Endodermal cell (in vitro differentiated cells): ENCODE measurements at regions not wholly inside any gene's neighbourhood (a gene's known extent, or its start where the extent isn't known, plus 50 kb on each side); places are given as distances from the start of the nearest gene placed in this dataset.
"Not testable (repeated sequence)": the region's sequence is repeated elsewhere in the genome, so short reads cannot be mapped to it uniquely, and the experiment has no call there.

Experiments used
- DNase-seq: peaks from one replicate; pipeline ENCODE4 v3.0.0-alpha.2; 2017
- H3K27ac ChIP-seq: 2 replicates; pipeline ENCODE4 v1.5.1; 2013; ENCODE audit warnings: mild to moderate bottlenecking, low read depth, low read length, moderate library complexity
- H3K27me3 ChIP-seq: 2 replicates; pipeline ENCODE4 v1.6.1; 2013; ENCODE audit warnings: mild to moderate bottlenecking, low read length, moderate library complexity; ENCODE audit not compliant: insufficient read depth, control insufficient read depth, poor library complexity, severe bottlenecking
- H3K36me3 ChIP-seq: 2 replicates; pipeline ENCODE4 v1.7.0; 2013; ENCODE audit warnings: mild to moderate bottlenecking, low read length, moderate library complexity; ENCODE audit not compliant: control insufficient read depth, insufficient read depth
- H3K4me1 ChIP-seq: one replicate; pipeline ENCODE4 v1.7.0; 2013; ENCODE audit warnings: low read length; ENCODE audit not compliant: control insufficient read depth, insufficient read depth
- H3K4me3 ChIP-seq: 2 replicates; pipeline ENCODE4 v1.5.1; 2013; ENCODE audit warnings: mild to moderate bottlenecking, low read length, moderate library complexity
- H3K9ac ChIP-seq: 2 replicates; pipeline ENCODE4 v1.6.1; 2013; ENCODE audit warnings: mild to moderate bottlenecking, low read length, moderate library complexity; ENCODE audit not compliant: poor library complexity, severe bottlenecking; ENCODE audit errors: extremely low read depth
- H3K9me3 ChIP-seq: 2 replicates; pipeline ENCODE4 v1.6.1; 2013; ENCODE audit warnings: mild to moderate bottlenecking, low read length, moderate library complexity; ENCODE audit not compliant: control insufficient read depth
- H3K27ac Mint-ChIP-seq: 2 replicates; pipeline ENCODE4 v1.8.0; 2020; ENCODE audit warnings: mixed read lengths
- H3K27me3 Mint-ChIP-seq: 2 replicates; pipeline ENCODE4 v1.8.0; 2021; ENCODE audit warnings: mild to moderate bottlenecking, mixed read lengths; ENCODE audit not compliant: insufficient read depth
- H3K36me3 Mint-ChIP-seq: 2 replicates; pipeline ENCODE4 v1.8.0; 2020; ENCODE audit warnings: low read depth, mixed read lengths
- H3K4me1 Mint-ChIP-seq: 2 replicates; pipeline ENCODE4 v1.8.0; 2020; ENCODE audit warnings: mixed read lengths
- H3K4me3 Mint-ChIP-seq: 2 replicates; pipeline ENCODE4 v1.8.0; 2020; ENCODE audit warnings: mild to moderate bottlenecking, moderate library complexity, mixed read lengths
- H3K9me3 Mint-ChIP-seq: 2 replicates; pipeline ENCODE4 v1.8.0; 2020; ENCODE audit warnings: mild to moderate bottlenecking, mixed read lengths
- WGBS, 2 experiments: methylation state at CpG; one replicate each; pipeline versions ENCODE4 v1.1.5 to v1.1.7; 2013; ENCODE audit warnings: missing lambda C conversion rate in 2 of 2, mixed read lengths in 1 of 2; ENCODE audit not compliant: insufficient coverage in 1 of 2, insufficient read length in 1 of 2; 5-methylcytosine and 5-hydroxymethylcytosine counted together
- TF ChIP-seq, protein P1 (sequence below): fragments of 200-600 bp; sonication (generic); conservative IDR thresholded peaks from 2 replicates; pipeline ENCODE4 v1.5.0; 2021; ENCODE audit warnings: antibody characterized with exemption, mild to moderate bottlenecking

DNA sequence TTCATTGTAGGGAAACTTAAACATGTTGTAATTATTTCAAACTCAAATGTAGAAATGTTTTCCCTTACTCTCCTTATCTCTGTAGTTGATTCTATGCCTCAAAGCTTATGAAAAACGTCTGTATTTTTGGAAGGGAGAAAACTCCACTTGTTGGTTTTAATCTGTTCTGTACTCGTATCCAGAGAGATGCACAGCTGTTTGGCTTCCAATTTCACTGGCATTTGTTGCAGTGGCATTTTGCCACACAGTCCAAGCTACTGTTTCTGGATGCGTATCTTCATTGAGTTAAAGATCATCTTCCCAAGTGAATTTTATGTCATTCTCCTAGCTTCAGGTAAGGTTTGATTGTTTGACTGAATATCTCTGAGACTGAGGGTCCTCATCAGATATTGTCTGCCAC lies 481.4 kb downstream of the TRHDE start:
- H3K27me3 Mint-ChIP-seq = no peaks in the 10 kb centered on the region
- Histone ChIP-seq H3K4me3 (no peak overlapping the region), H3K27ac (no peak overlapping the region), H3K9me3 (peaks cover 37% of the 10 kb centered on the region), H3K4me1 (no peaks in the 10 kb centered on the region), H3K27me3 (no peaks in the 10 kb centered on the region), H3K36me3 (no peaks in the 10 kb centered on the region), H3K9ac (no peak overlapping the region)
- DNase-seq = no peak
- peaks cover 2% of the 10 kb centered on the region for H3K36me3 Mint-ChIP-seq
- no peak overlapping the region for H3K27ac Mint-ChIP-seq
- no peak overlapping the region for H3K4me3 Mint-ChIP-seq
- 90 to 97% methylated on average over 2 to 3 of the region's 3 CpGs for WGBS, 2 experiments
- peaks cover 34% of the 10 kb centered on the region for H3K9me3 Mint-ChIP-seq
- no peaks in the 10 kb centered on the region for H3K4me1 Mint-ChIP-seq
- TF ChIP-seq, protein P1, sequence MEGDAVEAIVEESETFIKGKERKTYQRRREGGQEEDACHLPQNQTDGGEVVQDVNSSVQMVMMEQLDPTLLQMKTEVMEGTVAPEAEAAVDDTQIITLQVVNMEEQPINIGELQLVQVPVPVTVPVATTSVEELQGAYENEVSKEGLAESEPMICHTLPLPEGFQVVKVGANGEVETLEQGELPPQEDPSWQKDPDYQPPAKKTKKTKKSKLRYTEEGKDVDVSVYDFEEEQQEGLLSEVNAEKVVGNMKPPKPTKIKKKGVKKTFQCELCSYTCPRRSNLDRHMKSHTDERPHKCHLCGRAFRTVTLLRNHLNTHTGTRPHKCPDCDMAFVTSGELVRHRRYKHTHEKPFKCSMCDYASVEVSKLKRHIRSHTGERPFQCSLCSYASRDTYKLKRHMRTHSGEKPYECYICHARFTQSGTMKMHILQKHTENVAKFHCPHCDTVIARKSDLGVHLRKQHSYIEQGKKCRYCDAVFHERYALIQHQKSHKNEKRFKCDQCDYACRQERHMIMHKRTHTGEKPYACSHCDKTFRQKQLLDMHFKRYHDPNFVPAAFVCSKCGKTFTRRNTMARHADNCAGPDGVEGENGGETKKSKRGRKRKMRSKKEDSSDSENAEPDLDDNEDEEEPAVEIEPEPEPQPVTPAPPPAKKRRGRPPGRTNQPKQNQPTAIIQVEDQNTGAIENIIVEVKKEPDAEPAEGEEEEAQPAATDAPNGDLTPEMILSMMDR = no peak

DNA sequence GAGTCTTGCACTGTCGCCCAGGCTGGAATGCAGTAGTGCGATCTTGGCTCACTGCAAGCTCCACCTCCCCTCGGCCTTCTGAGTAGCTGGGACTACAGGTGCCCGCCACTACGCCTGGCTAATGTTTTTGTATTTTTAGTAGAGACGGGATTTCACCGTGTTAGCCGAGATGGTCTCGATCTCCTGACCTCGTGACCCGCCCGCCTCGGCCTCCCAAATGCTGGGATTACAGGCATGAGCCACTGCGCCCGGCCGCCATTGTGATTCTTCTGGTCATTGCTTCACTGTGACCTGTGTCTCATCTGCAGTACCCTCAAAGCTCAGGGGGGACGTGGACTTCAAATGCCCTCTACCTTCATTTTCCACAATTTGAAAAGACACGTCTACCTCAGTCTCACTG lies 481.9 kb downstream of the TRHDE start:
- not testable (repeated sequence) for H3K27me3 ChIP-seq, H3K27me3 Mint-ChIP-seq, H3K36me3 Mint-ChIP-seq, H3K4me3 Mint-ChIP-seq, H3K36me3 ChIP-seq, H3K4me1 ChIP-seq, H3K27ac ChIP-seq, H3K27ac Mint-ChIP-seq, H3K4me1 Mint-ChIP-seq, H3K4me3 ChIP-seq, DNase-seq, H3K9ac ChIP-seq
- WGBS, 2 experiments = 89 to 94% methylated on average over 11 to 18 of the region's 18 CpGs
- H3K9me3 Mint-ChIP-seq = peaks cover 39% of the 10 kb centered on the region
- H3K9me3 ChIP-seq = peaks cover 37% of the 10 kb centered on the region

DNA sequence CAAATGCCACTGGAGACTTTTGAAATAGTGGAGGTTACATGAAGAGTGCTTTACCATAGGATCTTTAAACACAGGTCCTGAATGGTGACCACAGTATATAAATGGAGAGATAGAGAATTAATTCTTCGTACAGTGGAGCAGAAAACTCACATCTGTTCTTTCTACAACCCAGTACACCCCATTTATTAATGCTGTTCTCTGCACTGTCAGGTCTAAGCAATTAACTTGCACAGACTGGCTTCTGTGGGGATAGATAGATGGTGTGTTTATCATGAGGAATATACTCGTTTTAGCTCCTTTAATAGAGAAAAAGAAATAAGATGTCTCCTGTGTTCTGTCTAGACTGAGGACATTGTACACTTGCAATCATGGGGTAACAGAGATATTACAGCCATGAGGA lies 494.3 kb downstream of the TRHDE start:
- no peaks in the 10 kb centered on the region for H3K36me3 ChIP-seq
- 92% methylated on average over 1 of the region's 2 CpGs; no CpG with 5 or more reads in 1 of the 2 experiments for WGBS, 2 experiments
- H3K4me1 ChIP-seq = no peaks in the 10 kb centered on the region
- no peak overlapping the region for H3K9ac ChIP-seq
- Mint-ChIP-seq H3K4me1 (no peaks in the 10 kb centered on the region), H3K27me3 (no peaks in the 10 kb centered on the region), H3K36me3 (no peaks in the 10 kb centered on the region), H3K27ac (no peak overlapping the region), H3K4me3 (no peak overlapping the region), H3K9me3 (peaks cover 3% of the 10 kb centered on the region)
- no peaks in the 10 kb centered on the region for H3K27me3 ChIP-seq
- no peak overlapping the region for H3K4me3 ChIP-seq
- no peak overlapping the region for H3K27ac ChIP-seq
- no peaks in the 10 kb centered on the region for H3K9me3 ChIP-seq
- DNase-seq = no peak
- TF ChIP-seq, protein P1 = no peak

DNA sequence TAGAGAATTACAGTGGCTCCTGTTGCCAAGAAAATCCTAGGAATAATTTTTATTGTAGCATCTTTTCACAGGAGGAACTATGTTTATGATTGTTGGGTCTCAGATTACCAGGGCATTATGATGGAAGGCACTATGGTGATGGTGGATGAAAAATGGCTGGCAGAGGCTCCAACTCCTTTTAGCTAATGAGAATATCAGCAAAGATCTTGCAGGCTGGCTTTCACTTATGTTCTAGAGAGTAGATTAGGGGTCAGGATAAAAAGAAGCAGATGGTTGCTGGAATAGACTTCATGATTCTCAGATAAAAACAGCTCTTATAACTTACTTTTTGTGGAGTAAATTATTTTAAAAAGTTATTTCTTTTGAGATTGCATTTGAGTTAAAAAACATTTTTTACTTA lies 501.9 kb downstream of the TRHDE start:
- Mint-ChIP-seq H3K4me3 (no peak overlapping the region), H3K9me3 (no peaks in the 10 kb centered on the region), H3K27me3 (no peaks in the 10 kb centered on the region), H3K27ac (no peak overlapping the region), H3K36me3 (no peaks in the 10 kb centered on the region), H3K4me1 (no peaks in the 10 kb centered on the region)
- no peaks in the 10 kb centered on the region for H3K9me3 ChIP-seq
- H3K4me3 ChIP-seq = no peak overlapping the region
- no peaks in the 10 kb centered on the region for H3K27me3 ChIP-seq
- no peaks in the 10 kb centered on the region for H3K4me1 ChIP-seq
- no peak overlapping the region for H3K27ac ChIP-seq
- DNase-seq = no peak
- TF ChIP-seq, protein P1 = no peak
- no peaks in the 10 kb centered on the region for H3K36me3 ChIP-seq
- no peak overlapping the region for H3K9ac ChIP-seq
